GM19043 (cell line): ENCODE measurements at regions not wholly inside any gene's neighbourhood (a gene's known extent, or its start where the extent isn't known, plus 50 kb on each side); places are given as distances from the start of the nearest gene placed in this dataset.
"Not testable (repeated sequence)": the region's sequence is repeated elsewhere in the genome, so short reads cannot be mapped to it uniquely, and the experiment has no call there.

Source experiments
- ATAC-seq: cut with Tn5 transposase; IDR thresholded peaks from one replicate; pipeline ENCODE4 v1.9.1; 2021; ENCODE audit warnings: low read depth; ENCODE audit not compliant: unreplicated experiment

GRCh38 chr16:85526185-85526974 lies 86.7 kb upstream of the GSE1 start:
- ATAC-seq, result no peak

- ATAC-seq, result no peak
These were observed 85.9 kb upstream of the GSE1 start for GRCh38 chr16:85527042-85527766.

GRCh38 chr16:85527767-85528297 lies 85.3 kb upstream of the GSE1 start:
- ATAC-seq, result no peak

- no peak for ATAC-seq
These were observed 84.4 kb upstream of the GSE1 start for GRCh38 chr16:85528528-85529387.

- no peak for ATAC-seq
These were observed 83.4 kb upstream of the GSE1 start for GRCh38 chr16:85529489-85530369.

GRCh38 chr16:85530370-85530739 lies 82.8 kb upstream of the GSE1 start:
- no peak for ATAC-seq

GRCh38 chr16:85531516-85531915 lies 81.6 kb upstream of the GSE1 start:
- no peak for ATAC-seq

GRCh38 chr16:85532147-85532546 lies 81.0 kb upstream of the GSE1 start:
- no peak for ATAC-seq

GRCh38 chr16:85533593-85533992 lies 79.5 kb upstream of the GSE1 start:
- ATAC-seq, result not testable (repeated sequence)

GRCh38 chr16:85534536-85535351 lies 78.4 kb upstream of the GSE1 start:
- ATAC-seq, result no peak

GRCh38 chr16:85535352-85536072 lies 77.6 kb upstream of the GSE1 start:
- no peak for ATAC-seq

- no peak for ATAC-seq
These were observed 77.1 kb upstream of the GSE1 start for GRCh38 chr16:85536073-85536410.

- no peak for ATAC-seq
These were observed 76.5 kb upstream of the GSE1 start for GRCh38 chr16:85536411-85537330.

GRCh38 chr16:85537331-85537788 lies 75.8 kb upstream of the GSE1 start:
- no peak for ATAC-seq

- ATAC-seq, result no peak
These were observed 75.2 kb upstream of the GSE1 start for GRCh38 chr16:85537795-85538401.

- ATAC-seq, result no peak
These were observed 74.0 kb upstream of the GSE1 start for GRCh38 chr16:85539084-85539483.
